RPMI8226 (cell line): ENCODE measurements at regions not wholly inside any gene's neighbourhood (a gene's known extent, or its start where the extent isn't known, plus 50 kb on each side); places are given as distances from the start of the nearest gene placed in this dataset.

ENCODE experiments used
- DNase-seq: peaks from one replicate; pipeline ENCODE4 v3.0.0-alpha.2; 2015

GRCh38 chr6:6897140-6897539, 210.6 kb upstream of the RREB1 start:
- no peak for DNase-seq

- no peak for DNase-seq
These were observed 207.1 kb upstream of the RREB1 start for GRCh38 chr6:6900569-6901204.

- no peak for DNase-seq
These were observed 206.5 kb upstream of the RREB1 start for GRCh38 chr6:6901205-6901719.

GRCh38 chr6:6901945-6902344, 205.8 kb upstream of the RREB1 start:
- DNase-seq, result no peak

GRCh38 chr6:6905961-6906518, 201.7 kb upstream of the RREB1 start:
- DNase-seq, result no peak

- DNase-seq, result no peak
These were observed 201.1 kb upstream of the RREB1 start for GRCh38 chr6:6906570-6907213.

GRCh38 chr6:6907286-6907685, 200.5 kb upstream of the RREB1 start:
- no peak for DNase-seq

GRCh38 chr6:6908121-6908520, 199.6 kb upstream of the RREB1 start:
- DNase-seq, result no peak

- no peak for DNase-seq
These were observed 198.7 kb upstream of the RREB1 start for GRCh38 chr6:6909111-6909510.

GRCh38 chr6:6910734-6911295, 196.9 kb upstream of the RREB1 start:
- no peak for DNase-seq

- no peak for DNase-seq
These were observed 196.4 kb upstream of the RREB1 start for GRCh38 chr6:6911391-6911790.

- DNase-seq, result no peak
These were observed 194.7 kb upstream of the RREB1 start for GRCh38 chr6:6912817-6913744.

GRCh38 chr6:6915219-6915618, 192.5 kb upstream of the RREB1 start:
- DNase-seq, result peak; percentile 65

GRCh38 chr6:6915813-6916547, 191.8 kb upstream of the RREB1 start:
- peak; percentile 46 for DNase-seq

- no peak for DNase-seq
These were observed 191.2 kb upstream of the RREB1 start for GRCh38 chr6:6916598-6916997.

GRCh38 chr6:6918216-6918983, 189.4 kb upstream of the RREB1 start:
- DNase-seq, result peak; percentile 36

- DNase-seq, result no peak
These were observed 188.6 kb upstream of the RREB1 start for GRCh38 chr6:6919173-6919572.

- DNase-seq, result no peak
These were observed 187.4 kb upstream of the RREB1 start for GRCh38 chr6:6920114-6920986.

GRCh38 chr6:6920987-6921313, 186.8 kb upstream of the RREB1 start:
- no peak for DNase-seq

GRCh38 chr6:6922166-6922565, 185.6 kb upstream of the RREB1 start:
- DNase-seq, result no peak

- no peak for DNase-seq
These were observed 184.2 kb upstream of the RREB1 start for GRCh38 chr6:6923605-6924004.
